HG03521 (cell line): ENCODE measurements at regions not wholly inside any gene's neighbourhood (a gene's known extent, or its start where the extent isn't known, plus 50 kb on each side); places are given as distances from the start of the nearest gene placed in this dataset.

Experiments
- ATAC-seq: cut with Tn5 transposase; IDR thresholded peaks from one replicate; pipeline ENCODE4 v1.9.1; 2021; ENCODE audit warnings: mild to moderate bottlenecking, moderate library complexity; ENCODE audit not compliant: unreplicated experiment

DNA sequence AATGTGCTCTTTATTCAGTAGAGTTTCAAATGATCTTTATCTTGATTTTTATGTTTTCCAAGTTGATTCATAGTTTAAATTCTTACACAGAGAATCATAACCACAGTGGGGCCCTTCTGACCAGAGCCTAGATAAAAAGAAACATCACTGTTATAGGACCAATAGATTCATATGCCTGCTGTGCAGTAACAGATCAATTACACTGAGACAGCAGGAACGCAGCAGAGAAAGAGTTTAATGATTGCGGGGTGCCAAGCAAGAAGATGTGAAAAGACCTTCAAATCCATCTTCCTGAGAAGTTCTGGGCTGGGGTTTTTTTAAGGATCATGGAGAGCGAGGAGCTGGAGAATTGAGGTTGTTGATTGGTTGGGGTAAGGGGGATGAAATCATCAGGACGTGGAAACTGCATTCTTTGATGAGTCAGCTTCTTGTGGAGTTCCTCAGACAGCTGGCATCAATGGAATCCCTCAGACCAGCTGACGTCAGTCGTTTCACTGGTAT, 346.6 kb downstream of the TBC1D4 start:
- ATAC-seq = no peak

GRCh38 chr13:75132701-75133695, 349.0 kb downstream of the TBC1D4 start:
- ATAC-seq = no peak

DNA sequence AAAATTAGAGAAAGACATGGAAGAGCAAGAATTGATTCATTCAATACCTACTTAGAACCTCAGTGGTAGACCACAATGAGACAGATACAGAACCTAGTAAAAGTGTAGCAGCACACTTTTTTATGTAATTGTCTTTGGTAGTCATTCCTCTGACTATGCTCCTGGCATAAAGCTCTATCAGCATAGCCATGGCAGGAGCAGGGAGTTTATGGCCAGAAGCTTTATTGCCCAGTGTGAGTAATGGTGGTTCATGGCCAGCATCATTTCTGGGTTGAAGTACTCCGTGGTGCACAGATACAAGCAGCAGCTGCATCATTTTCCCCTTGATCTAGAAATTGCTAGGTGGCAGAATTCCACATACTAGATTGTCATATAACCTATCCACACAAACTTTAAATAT, 352.6 kb downstream of the TBC1D4 start:
- ATAC-seq = no peak

DNA sequence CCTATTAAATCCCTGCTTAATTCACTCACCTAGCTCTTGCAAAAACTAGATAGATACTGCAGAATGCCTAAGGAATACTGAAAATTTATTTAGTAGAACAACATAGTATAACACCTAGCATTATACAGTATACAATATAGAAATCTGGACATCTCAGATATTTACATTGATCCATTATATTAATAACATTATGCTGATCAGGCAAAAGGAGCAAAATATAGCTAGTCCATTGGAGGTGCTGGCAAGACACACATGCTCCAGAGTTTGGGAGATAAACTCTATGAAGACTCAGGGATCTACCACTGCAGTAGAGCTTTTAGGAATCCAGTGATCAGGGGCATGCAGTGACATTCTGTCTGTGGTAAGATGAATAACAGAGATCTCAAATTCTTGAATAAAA, 357.6 kb downstream of the TBC1D4 start:
- ATAC-seq = no peak

- ATAC-seq = no peak
Observed at GRCh38 chr13:75123428-75123827, 358.5 kb downstream of the TBC1D4 start.

GRCh38 chr13:75120085-75120484, 361.9 kb downstream of the TBC1D4 start:
- ATAC-seq = no peak

DNA sequence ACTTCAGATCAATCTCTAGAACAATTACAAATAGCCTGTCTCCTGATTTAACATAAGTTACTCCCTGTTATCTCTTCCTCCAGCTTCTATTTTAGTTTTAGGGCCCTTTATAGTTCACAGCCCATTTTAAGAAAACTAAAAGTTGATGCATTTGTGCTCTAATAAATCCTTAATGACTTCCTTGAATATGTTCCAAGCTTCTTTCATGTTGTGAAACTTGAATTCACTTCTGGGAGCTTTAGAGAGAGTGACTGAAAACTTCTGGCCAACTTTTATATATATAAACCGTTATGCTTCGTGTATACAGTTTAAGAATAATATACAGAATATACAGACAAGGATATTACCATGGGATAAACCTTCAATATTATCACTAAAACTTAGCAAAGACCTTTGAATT, 366.8 kb downstream of the TBC1D4 start:
- no peak for ATAC-seq

- no peak for ATAC-seq
Observed at GRCh38 chr13:75103976-75104375, 378.0 kb downstream of the TBC1D4 start.

GRCh38 chr13:75102001-75102716, 379.8 kb downstream of the TBC1D4 start:
- ATAC-seq = no peak

DNA sequence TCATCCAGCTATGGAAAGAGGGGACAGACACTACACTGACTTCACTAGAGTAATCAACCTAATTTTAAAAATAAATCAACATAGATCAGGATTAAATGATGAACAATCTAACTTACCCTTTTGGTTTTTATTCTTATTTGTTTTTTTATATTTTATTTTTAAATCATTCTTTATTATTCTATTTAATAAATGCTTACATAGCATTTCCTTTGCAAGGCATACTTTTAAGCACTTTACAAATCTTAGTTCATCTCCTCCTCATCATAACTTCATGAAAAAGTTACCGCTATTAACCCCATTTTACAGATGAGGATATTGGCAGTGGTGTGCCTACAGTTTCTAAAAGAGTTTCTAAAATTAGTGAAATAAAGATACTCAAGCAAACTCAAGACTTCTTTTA, 380.6 kb downstream of the TBC1D4 start:
- ATAC-seq = no peak

DNA sequence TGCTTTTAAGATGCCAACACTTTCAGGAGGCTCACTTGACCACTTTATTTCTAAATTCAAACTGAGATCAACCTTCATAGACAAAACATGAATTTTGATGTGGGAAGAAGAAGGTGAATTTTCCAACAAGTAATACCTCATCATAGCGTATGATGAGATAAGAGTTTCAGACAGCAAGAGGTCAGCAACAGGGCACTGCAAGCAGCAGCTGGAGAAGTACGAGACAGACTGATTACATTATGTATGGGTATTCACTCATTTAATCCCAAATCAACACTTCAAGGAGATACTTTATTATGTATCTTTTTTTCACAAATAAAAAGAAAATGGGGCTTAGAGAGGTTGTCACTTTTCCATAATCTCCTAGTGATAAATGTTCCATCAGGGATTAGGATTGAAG, 389.8 kb downstream of the TBC1D4 start:
- ATAC-seq = no peak

DNA sequence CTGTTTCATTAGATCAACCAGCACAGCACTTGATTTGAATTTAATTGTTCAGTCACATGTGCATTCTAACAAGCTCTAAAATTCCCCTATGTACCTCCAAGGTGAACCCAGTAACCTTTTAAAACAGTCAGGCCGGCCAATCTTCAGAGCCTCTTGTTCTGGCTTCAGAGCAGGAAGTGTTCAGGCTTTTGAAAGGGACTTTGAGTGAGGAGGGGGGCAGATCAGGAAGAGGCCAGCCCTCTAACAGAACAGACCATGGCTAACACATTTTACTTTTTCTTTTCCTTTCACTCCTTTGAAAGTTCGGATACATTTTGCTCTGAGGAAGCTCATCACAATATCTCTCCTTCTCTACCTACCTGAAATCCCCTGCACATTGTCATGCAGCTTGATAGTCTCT, 390.3 kb downstream of the TBC1D4 start:
- no peak for ATAC-seq

DNA sequence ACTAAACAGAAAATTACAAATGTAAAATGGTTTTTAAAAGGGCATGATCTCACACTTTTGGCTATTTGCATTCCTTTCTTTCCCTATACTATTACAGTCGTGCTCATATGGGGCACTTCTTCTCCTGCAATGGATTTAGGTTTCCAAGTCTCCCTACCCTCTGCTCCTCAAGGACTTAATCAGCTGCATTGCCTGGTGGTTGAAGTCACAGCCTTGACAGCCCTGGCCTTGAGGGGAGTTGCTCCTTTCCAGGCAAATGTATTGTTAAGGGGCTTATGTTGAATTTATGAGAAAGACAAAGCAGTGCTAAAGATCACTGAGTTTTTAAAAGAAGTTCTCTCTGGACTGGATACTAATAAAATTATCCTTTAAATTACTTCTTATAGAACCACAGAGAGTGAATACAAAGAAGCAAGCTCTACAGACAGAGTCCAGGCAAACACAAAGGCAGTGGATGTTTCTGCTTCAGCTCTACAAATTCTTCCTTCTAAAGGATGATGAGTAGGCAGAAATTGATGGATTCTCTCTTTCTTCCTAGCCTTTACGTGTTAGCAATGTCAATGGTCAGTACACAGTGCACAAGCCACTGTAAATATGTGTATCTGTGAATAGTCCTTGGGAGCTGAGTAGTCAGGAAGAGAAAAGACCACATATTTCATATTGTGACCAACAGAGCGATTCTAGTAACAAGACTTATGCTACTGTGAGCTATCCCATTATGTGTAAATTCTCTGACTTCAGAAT, 390.9 kb downstream of the TBC1D4 start:
- no peak for ATAC-seq

DNA sequence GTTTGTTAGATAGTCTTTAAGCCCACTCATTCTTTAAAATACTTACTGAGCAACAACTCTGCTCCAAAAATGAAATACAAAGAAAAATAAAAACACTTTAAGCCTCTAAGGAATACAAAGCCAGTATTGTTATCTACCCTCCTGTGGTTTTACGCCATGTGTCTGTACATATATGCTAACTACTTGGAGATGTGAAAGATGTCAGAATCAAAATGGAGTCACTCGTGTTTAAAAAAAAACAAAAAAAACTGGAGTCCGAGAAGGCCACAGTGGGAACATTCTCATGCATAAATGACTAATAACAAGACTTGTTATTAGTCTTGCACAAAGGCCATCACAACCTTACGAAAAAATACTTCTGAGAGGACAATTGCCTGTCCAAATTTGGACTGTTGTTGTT, 393.1 kb downstream of the TBC1D4 start:
- no peak for ATAC-seq

DNA sequence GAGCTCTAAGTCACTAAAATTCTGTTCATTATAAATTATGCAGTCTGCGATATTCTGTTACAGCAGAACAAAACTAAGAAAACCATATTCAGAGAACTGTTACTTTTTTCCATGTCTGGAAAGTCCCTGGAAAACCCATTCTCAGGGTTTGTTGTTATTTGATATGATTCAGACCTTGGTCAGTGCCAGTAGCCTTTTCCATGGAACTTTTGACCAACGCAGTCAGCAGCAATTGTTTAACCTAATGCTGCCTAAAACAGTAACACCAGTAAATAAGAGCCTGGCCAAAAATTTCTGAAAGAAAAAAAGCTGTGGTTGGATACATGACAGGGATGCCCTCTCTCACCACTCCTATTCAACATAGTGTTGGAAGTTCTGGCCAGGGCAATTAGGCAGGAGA, 402.7 kb downstream of the TBC1D4 start:
- no peak for ATAC-seq

- no peak for ATAC-seq
Observed at GRCh38 chr13:75076476-75076875, 405.5 kb downstream of the TBC1D4 start.

DNA sequence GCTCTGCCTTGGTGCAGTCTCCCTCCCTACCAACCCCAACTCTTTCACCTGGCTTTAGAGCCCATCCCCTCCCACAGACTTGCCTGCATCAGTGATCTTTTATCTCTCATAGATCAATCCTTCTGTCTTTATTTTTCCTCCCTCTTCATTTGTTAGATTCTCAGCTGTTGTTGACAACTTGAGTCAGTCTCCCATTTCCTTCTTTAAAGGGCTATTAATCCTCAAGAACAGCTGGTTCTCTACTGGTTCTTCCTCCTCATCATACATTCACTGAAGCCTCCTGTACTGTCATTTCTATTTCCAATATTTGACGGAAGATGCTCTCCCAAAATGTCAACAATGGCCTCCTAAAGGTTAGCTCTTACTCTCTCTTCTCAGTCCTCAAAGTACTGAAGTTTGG, 408.2 kb downstream of the TBC1D4 start:
- no peak for ATAC-seq

- ATAC-seq = no peak
Observed at GRCh38 chr13:75072891-75073290, 409.1 kb downstream of the TBC1D4 start.

- no peak for ATAC-seq
Observed at GRCh38 chr13:75072368-75072767, 409.6 kb downstream of the TBC1D4 start.

- no peak for ATAC-seq
Observed at GRCh38 chr13:75071796-75072195, 410.2 kb downstream of the TBC1D4 start.

- ATAC-seq = no peak
Observed at GRCh38 chr13:75071395-75071794, 410.6 kb downstream of the TBC1D4 start.
